Adrenal gland (tissue), 9 donors: ENCODE measurements at regions not wholly inside any gene's neighbourhood (a gene's known extent, or its start where the extent isn't known, plus 50 kb on each side); places are given as distances from the start of the nearest gene placed in this dataset.

ENCODE experiments used
- DNase-seq, 7 donors: peaks; one replicate each; pipeline ENCODE4 v3.0.0-alpha.2; 2019 to 2020
- H3K27ac ChIP-seq, 5 donors: fragments of 200-600 bp; sonication (generic) in 4 of 5; 1 replicate in 3 of 5; 2 replicates in 2 of 5; pipeline versions ENCODE4 v1.5.1 to v1.8.0; 2016 to 2020; ENCODE audit warnings: mild to moderate bottlenecking in 1 of 5
- H3K27me3 ChIP-seq: fragments of 200-600 bp; 2 replicates; pipeline ENCODE4 v1.8.0; 2021
- H3K36me3 ChIP-seq, 2 donors: fragments of 200-600 bp; replicated peaks in 1 of 2; 1 replicate in 1 of 2; 2 replicates in 1 of 2; pipeline versions ENCODE4 v1.5.1 to v1.8.0; 2018 to 2022
- H3K4me1 ChIP-seq, 2 donors: fragments of 200-600 bp; replicated peaks in 1 of 2; 1 replicate in 1 of 2; 2 replicates in 1 of 2; pipeline versions ENCODE4 v1.5.1 to v1.8.0; 2018 to 2021
- H3K4me3 ChIP-seq, 4 donors: fragments of 200-600 bp; sonication (generic) in 3 of 4; one replicate each; pipeline ENCODE4 v1.5.1; 2016 to 2018
- H3K9me3 ChIP-seq, 3 donors: fragments of 200-600 bp; sonication (generic) in 1 of 3; replicated peaks in 1 of 3; 1 replicate in 2 of 3; 2 replicates in 1 of 3; pipeline versions ENCODE4 v1.5.1 to v1.8.0; 2016 to 2021
- CTCF ChIP-seq, 6 experiments: fragments of 450-650 bp in 4 of 6; fragments of 200-600 bp in 2 of 6; sonication (generic) in 1 of 6; IDR thresholded peaks; 1 replicate in 5 of 6; 2 replicates in 1 of 6; pipeline versions ENCODE4 v1.5.1 to v1.8.0; 2016 to 2021; ENCODE audit warnings: antibody characterized with exemption in 6 of 6, mild to moderate bottlenecking in 2 of 6, moderate library complexity in 1 of 6
- POLR2A ChIP-seq, 2 donors: fragments of 450-650 bp; IDR thresholded peaks; one replicate each; pipeline ENCODE4 v1.6.1; 2017; ENCODE audit warnings: antibody characterized with exemption in 2 of 2, mild to moderate bottlenecking in 2 of 2, moderate library complexity in 1 of 2
- WGBS, 4 donors: extraction: QIAGEN DNeasy Blood & Tissue Kit in 2 of 4; methylation state at CpG; one replicate each; pipeline versions ENCODE4 v1.1.5 to v1.1.7; 2013 to 2017; 5-methylcytosine and 5-hydroxymethylcytosine counted together
- intact Hi-C, 2 donors: fragments of 100-400 bp; cut with DNase I; formaldehyde crosslinking; loops; one replicate each; pipeline versions ENCODE4 v1.14.1 to v1.15.0; 2022 to 2023
- donor health status: healthy with polysubstance abuse.
- donor health status: Bipolar disorder and iron deficiency.
- donor health status: DM: yes; HTN: yes; CAD: no.
- donor health status: DM: no; HTN: no; CAD: no.
- donor health status: DM: no; HTN: no; CAD: no.

DNA sequence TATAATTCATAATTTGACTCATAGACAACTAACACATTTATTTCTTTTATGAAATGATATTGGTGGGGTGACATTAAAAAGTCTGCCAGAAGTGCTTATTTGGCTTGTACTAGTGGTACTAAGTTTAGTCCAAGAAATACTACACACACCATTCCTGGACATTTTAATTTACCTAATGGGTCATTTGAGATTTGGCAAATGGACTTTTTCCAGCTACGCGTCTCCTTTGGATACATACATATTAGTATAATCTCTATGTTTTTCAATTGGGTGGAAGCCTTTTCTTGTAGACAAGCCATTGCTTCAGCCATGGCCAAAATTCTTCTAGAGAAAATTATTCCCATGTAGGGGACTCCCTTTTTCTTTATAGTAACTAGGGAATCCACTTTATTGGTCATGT lies 968.5 kb downstream of the C4orf33 start:
- no peak overlapping the region for H3K4me3 ChIP-seq
- no peaks in the 10 kb centered on the region for H3K9me3 ChIP-seq
- no peaks in the 10 kb centered on the region for H3K4me1 ChIP-seq
- no peaks in the 10 kb centered on the region for H3K27me3 ChIP-seq
- TF ChIP-seq POLR2A (IDR thresholded peaks at IDR 0.05) (no peak), CTCF (IDR thresholded peaks at IDR 0.05) (no peak)
- H3K36me3 ChIP-seq, result no peaks in the 10 kb centered on the region
- intact Hi-C loops, result no loop called here
- no peak for DNase-seq
- H3K27ac ChIP-seq, result no peak overlapping the region
- 90 to 100% (median 92%) methylated on average over 2 of the region's 2 CpGs for WGBS, 4 donors

- no peak for DNase-seq
- H3K4me3 ChIP-seq, result no peak overlapping the region
- intact Hi-C loops, result no loop called here
- H3K9me3 ChIP-seq, result no peaks in the 10 kb centered on the region
- H3K27me3 ChIP-seq, result no peaks in the 10 kb centered on the region
- H3K27ac ChIP-seq, result no peak overlapping the region
- no peaks in the 10 kb centered on the region for H3K4me1 ChIP-seq
- no peak for TF ChIP-seq POLR2A (IDR thresholded peaks at IDR 0.05)
- no peak for TF ChIP-seq CTCF (IDR thresholded peaks at IDR 0.05)
- WGBS, 4 donors, result 87 to 100% (median 90%) methylated on average over 1 of the region's 1 CpG
- no peaks in the 10 kb centered on the region for H3K36me3 ChIP-seq
These were observed 971.5 kb downstream of the C4orf33 start for GRCh38 chr4:130067419-130067818.

- DNase-seq, result no peak
- no peaks in the 10 kb centered on the region for H3K27me3 ChIP-seq
- 0 to 20% (median 19%) methylated on average over 1 of the region's 1 CpG for WGBS, 4 donors
- no peak for TF ChIP-seq POLR2A (IDR thresholded peaks at IDR 0.05)
- TF ChIP-seq CTCF (IDR thresholded peaks at IDR 0.05), result no peak
- no peaks in the 10 kb centered on the region for H3K4me1 ChIP-seq
- H3K27ac ChIP-seq, result no peak overlapping the region
- H3K4me3 ChIP-seq, result no peak overlapping the region
- H3K36me3 ChIP-seq, result no peaks in the 10 kb centered on the region
- intact Hi-C loops, result no loop called here
- H3K9me3 ChIP-seq, result no peaks in the 10 kb centered on the region
These were observed 972.1 kb downstream of the C4orf33 start for GRCh38 chr4:130068072-130068471.

DNA sequence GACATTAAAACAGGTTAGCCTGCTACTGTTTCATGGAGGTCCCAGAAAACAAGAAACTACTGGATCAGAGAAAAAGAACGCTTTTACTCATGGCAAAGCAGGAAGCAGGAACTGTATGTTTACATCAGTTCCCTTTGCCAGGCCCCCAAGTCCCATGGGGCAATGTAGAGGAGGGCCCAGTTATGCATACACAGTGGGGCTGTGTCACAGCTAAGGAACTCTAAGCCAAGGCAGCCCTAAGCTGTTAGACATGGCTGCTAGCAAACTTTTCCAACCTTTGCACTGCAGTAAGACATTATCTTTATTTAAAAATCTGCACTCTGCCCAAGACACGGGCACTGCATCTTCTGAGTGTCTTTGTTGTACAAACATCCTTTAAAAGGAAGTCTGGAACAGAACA lies 975.8 kb downstream of the C4orf33 start:
- TF ChIP-seq POLR2A (IDR thresholded peaks at IDR 0.05), result no peak
- TF ChIP-seq CTCF (IDR thresholded peaks at IDR 0.05), result no peak
- intact Hi-C loops, result no loop called here
- H3K27me3 ChIP-seq, result no peaks in the 10 kb centered on the region
- no peak overlapping the region for H3K4me3 ChIP-seq
- WGBS, 4 donors, result 71 to 81% (median 72%) methylated on average over 2 of the region's 2 CpGs
- H3K36me3 ChIP-seq, result no peaks in the 10 kb centered on the region
- no peaks in the 10 kb centered on the region for H3K9me3 ChIP-seq
- H3K4me1 ChIP-seq, result no peaks in the 10 kb centered on the region
- no peak for DNase-seq
- no peak overlapping the region for H3K27ac ChIP-seq
